ENCODE measurements at regions not wholly inside any gene's neighbourhood (a gene's known extent, or its start where the extent isn't known, plus 50 kb on each side); places are given as distances from the start of the nearest gene placed in this dataset.
A peak's percentile ranks its signal among the peaks of the same experiment; 100 is the strongest.

- DNase-seq, result no peak
These were observed 352.9 kb downstream of the CTTN start for GRCh38 chr11:70751142-70751734.

GRCh38 chr11:70755410-70756158 is 357.3 kb downstream of the CTTN start:
- peak; percentile 93 for DNase-seq

GRCh38 chr11:70756341-70756740 is 358.0 kb downstream of the CTTN start:
- no peak for DNase-seq

GRCh38 chr11:70756756-70757155 is 358.4 kb downstream of the CTTN start:
- DNase-seq, result no peak

GRCh38 chr11:70757241-70757640 is 358.9 kb downstream of the CTTN start:
- no peak for DNase-seq

GRCh38 chr11:70758206-70758605 is 359.9 kb downstream of the CTTN start:
- no peak for DNase-seq

- no peak for DNase-seq
These were observed 361.5 kb downstream of the CTTN start for GRCh38 chr11:70759846-70760245.

- no peak for DNase-seq
These were observed 362.2 kb downstream of the CTTN start for GRCh38 chr11:70760416-70761020.

GRCh38 chr11:70761094-70761907 is 363.0 kb downstream of the CTTN start:
- no peak for DNase-seq

GRCh38 chr11:70761908-70762337 is 363.6 kb downstream of the CTTN start:
- no peak for DNase-seq

- DNase-seq, result no peak
These were observed 364.5 kb downstream of the CTTN start for GRCh38 chr11:70762810-70763209.

- no peak for DNase-seq
These were observed 365.3 kb downstream of the CTTN start for GRCh38 chr11:70763606-70764005.

- no peak for DNase-seq
These were observed 366.1 kb downstream of the CTTN start for GRCh38 chr11:70764356-70764905.

GRCh38 chr11:70766901-70767300 is 368.6 kb downstream of the CTTN start:
- DNase-seq, result no peak

GRCh38 chr11:70768346-70769095 is 370.2 kb downstream of the CTTN start:
- DNase-seq, result no peak

- DNase-seq, result no peak
These were observed 370.8 kb downstream of the CTTN start for GRCh38 chr11:70769106-70769505.

- no peak for DNase-seq
These were observed 371.2 kb downstream of the CTTN start for GRCh38 chr11:70769521-70769920.

GRCh38 chr11:70771099-70771885 is 373.0 kb downstream of the CTTN start:
- DNase-seq, result no peak

- DNase-seq, result no peak
These were observed 374.6 kb downstream of the CTTN start for GRCh38 chr11:70772950-70773349.

- DNase-seq, result no peak
These were observed 377.2 kb downstream of the CTTN start for GRCh38 chr11:70775386-70776075.
